DMS114 treated with DMSO at 0.1 percent for 48 hours (cell line): ENCODE measurements at regions not wholly inside any gene's neighbourhood (a gene's known extent, or its start where the extent isn't known, plus 50 kb on each side); places are given as distances from the start of the nearest gene placed in this dataset.

ENCODE experiments used
- DNase-seq: peaks from one replicate; lab custom pipeline; 2025; ENCODE audit not compliant: unreplicated experiment; lab: John Stamatoyannopoulos, UW

- DNase-seq, result no peak
Observed at GRCh38 chr3:66672830-66673229, 172.0 kb upstream of the LRIG1 start.

DNA sequence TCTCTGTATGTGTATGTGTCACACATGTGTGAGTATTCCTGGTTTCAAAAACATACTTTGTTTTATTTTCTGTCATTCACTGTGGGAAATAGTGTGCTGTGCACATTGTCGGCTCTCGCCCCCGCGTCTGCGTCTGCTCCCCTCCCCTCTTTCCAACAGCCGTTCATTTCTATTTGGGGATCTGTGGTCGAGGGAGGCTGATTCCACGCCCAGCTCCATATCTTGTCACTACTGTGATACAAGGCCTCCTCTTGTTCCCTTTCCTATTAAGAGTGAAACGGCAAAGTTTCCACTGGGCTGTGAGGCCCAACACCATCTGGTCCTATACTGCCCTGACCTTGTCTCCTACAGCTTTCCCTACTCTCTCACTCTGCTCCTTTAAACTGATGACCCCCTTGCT is 172.5 kb upstream of the LRIG1 start:
- DNase-seq, result no peak

DNA sequence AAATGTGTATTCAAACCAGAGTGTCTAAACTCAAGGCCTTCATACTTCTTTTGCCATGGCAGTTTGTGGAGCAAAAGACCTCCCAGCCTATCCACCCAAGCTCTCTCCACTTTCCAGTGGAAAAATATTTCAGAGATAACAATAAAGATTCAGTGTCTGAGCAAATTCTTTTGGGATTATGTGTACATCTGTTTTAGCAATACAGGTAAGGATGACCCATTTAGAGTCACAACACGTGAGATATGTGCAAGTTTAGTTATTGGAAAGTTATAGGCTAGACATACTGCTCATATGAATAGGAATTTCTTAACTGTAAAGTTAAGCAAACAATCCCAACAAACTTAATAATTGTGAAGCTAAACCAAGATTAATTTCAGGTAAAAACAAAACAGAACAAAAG is 174.5 kb upstream of the LRIG1 start:
- DNase-seq, result no peak

GRCh38 chr3:66692042-66692765 is 191.4 kb upstream of the LRIG1 start:
- no peak for DNase-seq

DNA sequence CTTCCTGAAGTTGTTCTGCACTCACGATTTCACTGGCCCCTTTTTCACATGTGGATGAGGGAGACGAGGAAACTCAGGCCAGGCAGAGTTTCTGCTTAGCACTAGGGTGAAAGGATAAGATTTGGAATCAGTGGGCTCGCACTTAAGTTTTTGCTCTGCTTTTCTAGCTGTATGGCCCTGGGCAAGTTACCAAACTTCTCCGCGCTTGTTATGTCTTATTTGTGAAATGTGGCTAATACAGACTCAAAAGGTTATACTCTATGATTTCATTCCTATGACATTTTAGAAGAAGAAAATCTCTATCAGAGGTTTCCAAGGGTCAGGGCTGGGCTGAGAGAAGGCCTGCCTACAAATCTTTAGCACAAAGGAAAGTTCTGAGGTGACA is 191.9 kb upstream of the LRIG1 start:
- DNase-seq, result no peak

- DNase-seq, result no peak
Observed at GRCh38 chr3:66693461-66694031, 192.7 kb upstream of the LRIG1 start.

DNA sequence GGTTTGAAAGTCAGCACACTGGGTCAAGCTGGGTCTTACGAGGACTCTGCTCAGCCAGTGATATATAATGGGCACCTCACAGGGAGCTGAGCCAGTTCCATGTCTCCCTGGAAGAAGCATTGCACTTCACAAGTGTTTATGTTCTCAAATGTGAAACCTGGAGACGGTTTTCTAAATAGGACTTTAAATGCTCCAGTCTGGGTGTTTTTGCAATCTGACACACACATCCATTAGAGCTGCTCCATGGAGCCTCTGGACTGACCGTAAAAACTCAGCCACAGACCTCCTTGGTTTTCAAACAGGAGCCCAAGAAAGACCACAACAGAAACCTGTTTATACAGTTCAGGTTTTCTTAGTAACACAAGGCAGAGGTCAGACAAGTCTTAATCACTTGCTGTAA is 201.3 kb upstream of the LRIG1 start:
- DNase-seq, result no peak

- DNase-seq, result no peak
Observed at GRCh38 chr3:66703501-66703900, 202.7 kb upstream of the LRIG1 start.

GRCh38 chr3:66705076-66705475 is 204.3 kb upstream of the LRIG1 start:
- no peak for DNase-seq

- no peak for DNase-seq
Observed at GRCh38 chr3:66706890-66707289, 206.1 kb upstream of the LRIG1 start.

- no peak for DNase-seq
Observed at GRCh38 chr3:66709532-66709931, 208.7 kb upstream of the LRIG1 start.

- DNase-seq, result no peak
Observed at GRCh38 chr3:66712210-66712609, 211.4 kb upstream of the LRIG1 start.

GRCh38 chr3:66713921-66714320 is 213.1 kb upstream of the LRIG1 start:
- DNase-seq, result no peak

DNA sequence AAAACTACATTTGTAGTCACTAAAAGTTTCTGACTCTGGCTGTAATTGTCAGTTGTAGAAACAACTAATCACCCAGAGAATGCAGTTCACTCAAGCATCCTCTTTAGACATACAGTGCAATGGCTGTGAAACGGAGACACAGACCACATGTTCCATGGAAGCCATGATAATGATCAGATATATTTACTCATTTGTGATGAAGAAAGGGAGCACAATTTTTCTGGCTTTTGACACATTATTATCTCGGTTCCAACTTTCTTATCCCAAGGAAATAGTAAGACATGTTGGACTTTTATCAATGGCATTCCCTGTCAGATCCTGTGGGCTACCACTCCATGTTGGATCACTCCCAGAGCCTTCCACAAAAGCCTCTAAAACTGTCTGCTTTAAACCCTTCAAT is 215.0 kb upstream of the LRIG1 start:
- no peak for DNase-seq

GRCh38 chr3:66717806-66718205 is 217.0 kb upstream of the LRIG1 start:
- DNase-seq, result no peak

GRCh38 chr3:66719796-66720356 is 219.1 kb upstream of the LRIG1 start:
- DNase-seq, result no peak

DNA sequence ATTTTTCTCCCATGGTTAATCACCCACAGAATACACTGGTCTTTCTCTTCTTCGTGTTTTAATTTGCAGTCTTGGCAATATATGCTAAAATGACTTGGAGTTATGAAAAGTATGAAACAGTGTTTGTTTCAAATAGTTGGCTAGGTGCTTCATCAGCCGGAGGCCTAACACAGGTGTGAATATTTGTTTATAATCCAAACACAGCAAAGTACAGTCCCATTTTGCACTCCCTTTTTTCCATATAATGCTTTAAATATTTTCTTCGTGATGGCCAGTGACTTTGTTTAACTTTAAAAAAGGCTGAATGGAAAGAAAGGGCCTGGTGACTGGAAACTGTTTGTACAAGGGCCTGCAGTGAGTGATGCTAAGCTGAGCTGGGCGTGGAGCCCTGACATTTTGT is 219.7 kb upstream of the LRIG1 start:
- no peak for DNase-seq

- DNase-seq, result no peak
Observed at GRCh38 chr3:66722675-66723074, 221.9 kb upstream of the LRIG1 start.

DNA sequence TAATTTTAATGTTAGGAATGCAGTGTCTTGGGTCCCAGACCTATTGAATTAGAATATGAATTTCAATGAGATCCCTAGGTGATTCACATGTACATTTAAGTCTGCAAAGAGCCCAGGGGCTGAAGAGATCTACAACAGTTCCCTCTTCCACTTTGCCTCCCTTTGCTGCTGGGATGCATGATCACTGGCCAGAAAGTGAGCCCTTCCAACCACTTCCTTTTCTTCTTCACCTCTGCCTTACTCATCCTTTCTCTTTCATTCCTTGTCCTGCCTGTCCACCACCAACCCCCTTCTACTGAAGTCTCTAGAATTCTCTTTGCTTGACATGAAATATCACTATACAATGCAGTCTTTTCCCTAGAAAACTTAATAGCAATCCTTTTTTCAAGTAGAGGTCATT is 222.4 kb upstream of the LRIG1 start:
- DNase-seq, result no peak

GRCh38 chr3:66729687-66730393 is 229.0 kb upstream of the LRIG1 start:
- DNase-seq, result no peak

- DNase-seq, result no peak
Observed at GRCh38 chr3:66738625-66739365, 238.0 kb upstream of the LRIG1 start.
